H9 (cell line): ENCODE measurements at regions not wholly inside any gene's neighbourhood (a gene's known extent, or its start where the extent isn't known, plus 50 kb on each side); places are given as distances from the start of the nearest gene placed in this dataset.

Source experiments
- DNase-seq: peaks from one replicate; pipeline ENCODE4 v3.0.0-alpha.2; 2017
- H2AFZ ChIP-seq: one replicate; pipeline ENCODE4 v1.6.1; 2013; ENCODE audit warnings: mild to moderate bottlenecking, low read length, control low read depth, moderate library complexity
- H2AK5ac ChIP-seq: 2 replicates; pipeline ENCODE4 v1.6.1; 2013; ENCODE audit warnings: low read length, control low read depth, mixed read lengths; ENCODE audit not compliant: insufficient read length
- H2BK120ac ChIP-seq: one replicate; pipeline ENCODE4 v1.6.1; 2013; ENCODE audit warnings: low read depth, mild to moderate bottlenecking, low read length, control low read depth, inconsistent platforms; ENCODE audit not compliant: poor library complexity, severe bottlenecking
- H2BK12ac ChIP-seq: 2 replicates; pipeline ENCODE4 v1.6.1; 2013; ENCODE audit warnings: low read length, control low read depth, mixed read lengths, low read depth; ENCODE audit not compliant: insufficient read length
- H2BK15ac ChIP-seq: 2 replicates; pipeline ENCODE4 v1.6.1; 2013; ENCODE audit warnings: low read depth, low read length, control low read depth
- H2BK20ac ChIP-seq: one replicate; pipeline ENCODE4 v1.6.1; 2013; ENCODE audit warnings: low read depth, mild to moderate bottlenecking, low read length, control low read depth, inconsistent platforms; ENCODE audit not compliant: poor library complexity, severe bottlenecking
- H2BK5ac ChIP-seq: 2 replicates; pipeline ENCODE4 v1.6.1; 2013; ENCODE audit warnings: low read length, control low read depth, mixed read lengths; ENCODE audit not compliant: insufficient read length
- H3K14ac ChIP-seq: 2 replicates; pipeline ENCODE4 v1.6.1; 2013; ENCODE audit warnings: low read length, control low read depth; ENCODE audit not compliant: insufficient read depth
- H3K18ac ChIP-seq: 2 replicates; pipeline ENCODE4 v1.6.1; 2013; ENCODE audit warnings: low read depth, mild to moderate bottlenecking, mixed read lengths, low read length, control low read depth; ENCODE audit not compliant: insufficient read length
- H3K23ac ChIP-seq: 2 replicates; pipeline ENCODE4 v1.6.1; 2013; ENCODE audit warnings: low read length, control low read depth, mixed read lengths, low read depth; ENCODE audit not compliant: insufficient read length
- H3K23me2 ChIP-seq: 2 replicates; pipeline ENCODE4 v1.6.1; 2013; ENCODE audit warnings: low read depth, mild to moderate bottlenecking, mixed read lengths, low read length, control low read depth; ENCODE audit not compliant: insufficient read length, poor library complexity, severe bottlenecking
- H3K27ac ChIP-seq: 2 replicates; pipeline ENCODE4 v1.5.1; 2013; ENCODE audit warnings: low read length, control low read depth, mixed read lengths, low read depth; ENCODE audit not compliant: insufficient read length
- H3K27me3 ChIP-seq: 2 replicates; pipeline ENCODE4 v1.6.1; 2013; ENCODE audit warnings: low read length, control low read depth, inconsistent platforms; ENCODE audit not compliant: insufficient read depth
- H3K4ac ChIP-seq: 2 replicates; pipeline ENCODE4 v1.6.1; 2013; ENCODE audit warnings: low read depth, mild to moderate bottlenecking, control low read depth, inconsistent platforms, low read length, moderate library complexity
- H3K4me1 ChIP-seq: 2 replicates; pipeline ENCODE4 v1.6.1; 2013; ENCODE audit warnings: low read length, control low read depth, inconsistent platforms; ENCODE audit not compliant: insufficient read depth
- H3K4me2 ChIP-seq: 2 replicates; pipeline ENCODE4 v1.6.1; 2013; ENCODE audit warnings: low read length, control low read depth, mixed read lengths; ENCODE audit not compliant: insufficient read length, insufficient read depth
- H3K56ac ChIP-seq: 2 replicates; pipeline ENCODE4 v1.6.1; 2013; ENCODE audit warnings: low read depth, mild to moderate bottlenecking, mixed read lengths, low read length, control low read depth; ENCODE audit not compliant: insufficient read length
- H3K79me1 ChIP-seq: 2 replicates; pipeline ENCODE4 v1.6.1; 2013; ENCODE audit warnings: low read depth, mild to moderate bottlenecking, moderate library complexity, low read length, control low read depth, inconsistent platforms; ENCODE audit not compliant: insufficient read depth, poor library complexity, severe bottlenecking
- H3K79me2 ChIP-seq: 2 replicates; pipeline ENCODE4 v1.6.1; 2013; ENCODE audit warnings: low read length, control low read depth, inconsistent platforms; ENCODE audit not compliant: insufficient read depth
- H3K9ac ChIP-seq: 2 replicates; pipeline ENCODE4 v1.6.1; 2013; ENCODE audit warnings: low read length, control low read depth, mixed read lengths; ENCODE audit not compliant: insufficient read length; ENCODE audit errors: extremely low read depth
- H3K9me3 ChIP-seq: one replicate; pipeline ENCODE4 v1.6.1; 2013; ENCODE audit warnings: low read depth, low read length, inconsistent platforms; ENCODE audit not compliant: control insufficient read depth
- H3T11ph ChIP-seq: one replicate; pipeline ENCODE4 v1.6.1; 2013; ENCODE audit warnings: mild to moderate bottlenecking, low read length, control low read depth, inconsistent platforms
- H4K20me1 ChIP-seq: one replicate; pipeline ENCODE4 v1.6.1; 2013; ENCODE audit not compliant: control insufficient read depth, insufficient read length, insufficient read depth
- H4K5ac ChIP-seq: 2 replicates; pipeline ENCODE4 v1.6.1; 2013; ENCODE audit warnings: low read depth, mild to moderate bottlenecking, mixed read lengths, low read length, control low read depth; ENCODE audit not compliant: insufficient read length
- H4K8ac ChIP-seq: replicated peaks from 2 replicates; pipeline ENCODE4 v1.6.1; 2013; ENCODE audit warnings: low read length, control low read depth, mixed read lengths, low read depth; ENCODE audit not compliant: insufficient read length
- H4K91ac ChIP-seq: 2 replicates; pipeline ENCODE4 v1.6.1; 2013; ENCODE audit warnings: low read depth, mild to moderate bottlenecking, moderate library complexity, mixed read lengths, low read length, control low read depth; ENCODE audit not compliant: insufficient read length
- H3K27ac Mint-ChIP-seq, 3 experiments: 2 replicates in 2 of 3; 3 replicates in 1 of 3; pipeline ENCODE4 v1.8.0; 2020 to 2021; ENCODE audit warnings: mixed read lengths in 3 of 3, mild to moderate bottlenecking in 1 of 3, moderate library complexity in 1 of 3
- H3K27me3 Mint-ChIP-seq: 2 replicates; pipeline ENCODE4 v1.8.0; 2021; ENCODE audit warnings: low read depth, mild to moderate bottlenecking, moderate library complexity, mixed read lengths
- H3K36me3 Mint-ChIP-seq, 3 experiments: 2 replicates in 2 of 3; 3 replicates in 1 of 3; pipeline ENCODE4 v1.8.0; 2020 to 2021; ENCODE audit warnings: low read depth in 3 of 3, mixed read lengths in 3 of 3; ENCODE audit not compliant: insufficient read depth in 1 of 3
- H3K4me1 Mint-ChIP-seq, 2 experiments: 2 replicates each; pipeline ENCODE4 v1.8.0; 2020; ENCODE audit warnings: mixed read lengths in 2 of 2
- H3K4me3 Mint-ChIP-seq, 2 experiments: 2 replicates in 1 of 2; 3 replicates in 1 of 2; pipeline ENCODE4 v1.8.0; 2020 to 2021; ENCODE audit warnings: mild to moderate bottlenecking in 2 of 2, mixed read lengths in 2 of 2, moderate library complexity in 1 of 2
- H3K9me3 Mint-ChIP-seq, 2 experiments: 2 replicates in 1 of 2; 3 replicates in 1 of 2; pipeline ENCODE4 v1.8.0; 2020; ENCODE audit warnings: mild to moderate bottlenecking in 2 of 2, mixed read lengths in 2 of 2, moderate library complexity in 1 of 2
- CTCF ChIP-seq: fragments of 200-600 bp; sonication (generic); conservative IDR thresholded peaks from 3 replicates; pipeline ENCODE4 v1.8.0; 2021; ENCODE audit warnings: antibody characterized with exemption, mild to moderate bottlenecking

- H4K5ac ChIP-seq = no peak overlapping the region
- H3K4ac ChIP-seq = no peak overlapping the region
- Mint-ChIP-seq H3K36me3 (peaks cover 5 to 6% (median 5%) of the 10 kb centered on the region in 3 experiments; a peak in 6 of 7 replicates), H3K27me3 (no peaks in the 10 kb centered on the region), H3K27ac (no peak overlapping the region), H3K4me1 (no peaks in the 10 kb centered on the region), H3K9me3 (peaks cover 5 to 9% of the 10 kb centered on the region in 2 experiments; a peak in 3 of 5 replicates), H3K4me3 (no peak overlapping the region)
- DNase-seq = no peak
- H3K9me3 ChIP-seq = no peaks in the 10 kb centered on the region
- no peak overlapping the region for H2BK20ac ChIP-seq
- no peak overlapping the region for H2AK5ac ChIP-seq
- no peak overlapping the region for H4K91ac ChIP-seq
- H3K79me1 ChIP-seq = no peaks in the 10 kb centered on the region
- H2BK5ac ChIP-seq = no peak overlapping the region
- no peaks in the 10 kb centered on the region for H3K79me2 ChIP-seq
- no peaks in the 10 kb centered on the region for H3K27me3 ChIP-seq
- H4K8ac ChIP-seq = no peak overlapping the region
- no peak for TF ChIP-seq CTCF
- H2BK120ac ChIP-seq = no peak overlapping the region
- no peak overlapping the region for H3K56ac ChIP-seq
- H4K20me1 ChIP-seq = no peaks in the 10 kb centered on the region
- no peak overlapping the region for H3K4me2 ChIP-seq
- H3K23me2 ChIP-seq = no peaks in the 10 kb centered on the region
- H3K27ac ChIP-seq = no peak overlapping the region
- H2AFZ ChIP-seq = no peak overlapping the region
- H3K9ac ChIP-seq = no peak overlapping the region
- H2BK15ac ChIP-seq = no peak overlapping the region
- H3K18ac ChIP-seq = no peak overlapping the region
- H3K23ac ChIP-seq = no peak overlapping the region
- H3K14ac ChIP-seq = no peak overlapping the region
- no peak overlapping the region for H2BK12ac ChIP-seq
- H3K4me1 ChIP-seq = no peaks in the 10 kb centered on the region
- H3T11ph ChIP-seq = no peak overlapping the region
These were observed 841.4 kb upstream of the EPHA7 start for GRCh38 chr6:94260765-94261164.
